Muscle layer of colon (tissue), 2 donors: ENCODE measurements at regions not wholly inside any gene's neighbourhood (a gene's known extent, or its start where the extent isn't known, plus 50 kb on each side); places are given as distances from the start of the nearest gene placed in this dataset.

Experiments
- H3K27ac ChIP-seq: one replicate; pipeline ENCODE4 v1.7.0; 2013; ENCODE audit warnings: low read depth, mild to moderate bottlenecking, low read length, moderate library complexity
- H3K27me3 ChIP-seq, 2 donors: one replicate each; pipeline ENCODE4 v1.7.0; 2013; ENCODE audit warnings: low read length in 2 of 2, mild to moderate bottlenecking in 2 of 2; ENCODE audit not compliant: insufficient read depth in 2 of 2, control insufficient read depth in 1 of 2
- H3K36me3 ChIP-seq: one replicate; pipeline ENCODE4 v1.7.0; 2013; ENCODE audit warnings: mild to moderate bottlenecking, low read length; ENCODE audit not compliant: insufficient read depth
- H3K4me1 ChIP-seq: one replicate; pipeline ENCODE4 v1.7.0; 2013; ENCODE audit warnings: mild to moderate bottlenecking, low read length; ENCODE audit not compliant: insufficient read depth
- H3K4me3 ChIP-seq, 2 donors: one replicate each; pipeline ENCODE4 v1.7.0; 2013; ENCODE audit warnings: low read length in 2 of 2, low read depth in 1 of 2, mild to moderate bottlenecking in 1 of 2, moderate library complexity in 1 of 2
- H3K9ac ChIP-seq: one replicate; pipeline ENCODE4 v1.7.0; 2013; ENCODE audit warnings: low read length
- H3K9me3 ChIP-seq: one replicate; pipeline ENCODE4 v1.7.0; 2013; ENCODE audit warnings: mild to moderate bottlenecking, low read length
- donor health status: abdominal sarcoma.
- donor health status: Adenocarcinoma of cecum.

- Histone ChIP-seq H3K27me3 (no peaks in the 10 kb centered on the region), H3K9me3 (no peaks in the 10 kb centered on the region), H3K27ac (no peak overlapping the region), H3K36me3 (no peaks in the 10 kb centered on the region), H3K4me1 (no peaks in the 10 kb centered on the region), H3K9ac (no peak overlapping the region), H3K4me3 (no peak overlapping the region)
Observed at GRCh38 chr4:13942977-13943376, 315.5 kb upstream of the BOD1L1 start.

DNA sequence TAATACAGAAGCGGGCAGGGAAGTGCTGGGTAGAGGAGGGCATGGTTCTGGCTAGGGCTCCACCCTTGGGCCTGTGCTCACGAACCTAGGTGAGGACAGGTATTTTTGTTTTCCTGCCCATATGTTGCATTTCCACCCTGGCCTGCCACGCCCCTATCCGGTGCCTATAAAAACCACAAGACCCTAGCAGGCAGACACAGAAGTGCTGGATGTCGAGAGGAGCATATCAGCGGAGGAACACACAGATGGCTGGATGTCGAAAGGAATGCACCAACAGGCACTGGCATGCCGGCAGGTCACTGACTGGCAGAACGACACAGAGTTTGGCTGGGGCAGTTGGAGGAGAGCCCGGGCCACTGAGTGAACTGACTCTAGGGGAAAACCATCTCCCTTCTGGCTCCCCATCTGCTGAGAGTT is 316.6 kb upstream of the BOD1L1 start:
- no peak overlapping the region for H3K4me3 ChIP-seq
- H3K9ac ChIP-seq = no peak overlapping the region
- no peaks in the 10 kb centered on the region for H3K4me1 ChIP-seq
- no peaks in the 10 kb centered on the region for H3K36me3 ChIP-seq
- H3K9me3 ChIP-seq = no peaks in the 10 kb centered on the region
- no peak overlapping the region for H3K27ac ChIP-seq
- no peaks in the 10 kb centered on the region for H3K27me3 ChIP-seq

- Histone ChIP-seq H3K27me3 (no peaks in the 10 kb centered on the region), H3K9me3 (no peaks in the 10 kb centered on the region)
Observed at GRCh38 chr4:13947921-13948320, 320.4 kb upstream of the BOD1L1 start.

DNA sequence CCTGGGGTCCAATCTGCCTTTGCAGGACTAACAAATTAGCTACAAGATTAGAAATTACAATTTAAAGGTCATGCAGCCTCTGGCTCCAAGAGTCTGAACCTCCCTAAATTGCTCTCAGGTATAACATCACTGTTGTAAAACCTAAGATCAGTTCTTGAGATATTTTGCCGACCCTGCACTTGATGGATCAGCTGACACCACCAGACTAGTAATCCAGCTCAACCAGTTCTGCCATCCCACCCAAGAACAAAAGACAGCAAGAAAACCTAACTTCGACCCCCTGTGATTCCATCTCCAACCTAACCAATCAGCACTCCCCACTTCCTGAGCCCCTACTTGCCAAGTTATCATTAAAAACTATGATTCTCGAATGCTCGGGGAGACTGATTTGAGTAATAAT is 323.0 kb upstream of the BOD1L1 start:
- no peaks in the 10 kb centered on the region for H3K36me3 ChIP-seq
- H3K9me3 ChIP-seq = no peaks in the 10 kb centered on the region
- no peak overlapping the region for H3K27ac ChIP-seq
- H3K9ac ChIP-seq = no peak overlapping the region
- no peaks in the 10 kb centered on the region for H3K4me1 ChIP-seq
- no peak overlapping the region for H3K4me3 ChIP-seq
- H3K27me3 ChIP-seq = no peaks in the 10 kb centered on the region

More at GRCh38 chr4:13947921-13948320, 320.4 kb upstream of the BOD1L1 start:
- Histone ChIP-seq H3K27ac (no peak overlapping the region), H3K4me1 (no peaks in the 10 kb centered on the region), H3K9ac (no peak overlapping the region), H3K36me3 (no peaks in the 10 kb centered on the region), H3K4me3 (no peak overlapping the region)

DNA sequence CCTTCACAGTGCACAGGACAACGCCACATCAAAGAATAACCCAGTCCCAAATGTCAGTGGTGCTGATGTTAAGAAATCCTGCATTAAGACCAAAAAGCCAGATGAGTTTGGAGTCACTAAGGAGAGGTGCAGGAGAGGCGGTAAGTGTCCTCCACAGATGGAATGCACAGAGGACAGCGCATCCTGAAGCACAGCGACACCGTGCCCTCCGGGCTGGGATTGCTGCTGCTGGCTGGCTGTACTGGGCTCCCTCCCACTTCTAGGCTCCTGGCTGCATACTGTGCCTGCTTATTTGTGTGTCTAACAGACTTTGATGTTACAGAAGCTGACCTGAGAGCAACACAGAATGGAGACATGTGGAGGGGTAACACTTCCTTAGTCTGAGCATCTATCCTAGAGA is 325.6 kb upstream of the BOD1L1 start:
- no peak overlapping the region for H3K9ac ChIP-seq
- H3K27ac ChIP-seq = no peak overlapping the region
- no peak overlapping the region for H3K4me3 ChIP-seq
- H3K27me3 ChIP-seq = no peaks in the 10 kb centered on the region
- no peaks in the 10 kb centered on the region for H3K9me3 ChIP-seq
- H3K36me3 ChIP-seq = no peaks in the 10 kb centered on the region
- no peaks in the 10 kb centered on the region for H3K4me1 ChIP-seq

DNA sequence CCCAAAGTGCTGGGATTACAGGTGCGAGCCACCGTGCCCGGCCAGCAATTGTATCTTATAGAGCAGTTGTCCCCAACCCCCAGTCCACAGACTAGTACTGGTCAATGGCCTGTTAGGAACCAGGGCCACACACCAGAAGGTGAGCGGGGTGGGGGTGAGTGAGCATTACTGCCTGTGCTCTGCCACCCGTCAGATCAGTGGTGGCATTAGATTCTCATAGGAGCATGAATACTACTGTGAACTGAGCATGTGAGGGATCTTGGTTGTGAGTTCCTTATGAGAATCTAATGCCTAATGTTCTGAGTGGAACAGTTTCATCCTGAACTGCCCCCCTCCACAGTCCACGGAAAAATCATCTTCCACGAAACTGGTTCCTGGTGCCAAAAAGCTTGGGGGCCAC is 328.0 kb upstream of the BOD1L1 start:
- no peaks in the 10 kb centered on the region for H3K36me3 ChIP-seq
- H3K9ac ChIP-seq = no peak overlapping the region
- no peak overlapping the region for H3K4me3 ChIP-seq
- no peak overlapping the region for H3K27ac ChIP-seq
- H3K27me3 ChIP-seq = no peaks in the 10 kb centered on the region
- H3K9me3 ChIP-seq = no peaks in the 10 kb centered on the region
- H3K4me1 ChIP-seq = no peaks in the 10 kb centered on the region

GRCh38 chr4:13956947-13957346 is 329.4 kb upstream of the BOD1L1 start:
- Histone ChIP-seq H3K27ac (no peak overlapping the region), H3K4me3 (no peak overlapping the region), H3K9me3 (no peaks in the 10 kb centered on the region), H3K27me3 (no peaks in the 10 kb centered on the region), H3K4me1 (no peaks in the 10 kb centered on the region), H3K9ac (no peak overlapping the region), H3K36me3 (no peaks in the 10 kb centered on the region)

DNA sequence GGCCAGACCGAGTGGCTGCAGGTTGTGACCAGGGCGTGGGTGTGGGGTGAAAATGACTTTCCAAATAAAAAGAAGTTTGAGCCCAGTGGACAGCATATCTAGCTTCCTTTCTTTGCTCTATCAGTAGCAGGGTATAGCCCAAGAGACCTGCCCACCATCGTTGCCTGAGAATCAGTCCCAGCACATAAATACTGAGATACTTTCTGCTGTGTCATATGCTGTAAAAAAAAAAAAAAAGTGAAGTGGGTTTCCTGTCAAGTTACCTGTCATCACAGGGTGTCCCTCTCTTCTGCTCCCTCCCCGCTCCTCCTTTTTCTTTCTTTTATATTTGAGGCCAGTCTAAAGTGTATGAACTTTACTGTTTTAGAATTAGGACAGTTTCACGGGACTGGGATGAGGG is 330.3 kb upstream of the BOD1L1 start:
- H3K27ac ChIP-seq = no peak overlapping the region
- H3K36me3 ChIP-seq = no peaks in the 10 kb centered on the region

GRCh38 chr4:13963601-13964000 is 336.1 kb upstream of the BOD1L1 start:
- no peaks in the 10 kb centered on the region for H3K27me3 ChIP-seq
- H3K27ac ChIP-seq = no peak overlapping the region
- H3K4me1 ChIP-seq = no peaks in the 10 kb centered on the region
- H3K9ac ChIP-seq = no peak overlapping the region
- no peaks in the 10 kb centered on the region for H3K36me3 ChIP-seq
- no peaks in the 10 kb centered on the region for H3K9me3 ChIP-seq
- no peak overlapping the region for H3K4me3 ChIP-seq

More for the DNA sequence above, 330.3 kb upstream of the BOD1L1 start:
- Histone ChIP-seq H3K9me3 (no peaks in the 10 kb centered on the region), H3K4me3 (no peak overlapping the region), H3K4me1 (no peaks in the 10 kb centered on the region), H3K27me3 (no peaks in the 10 kb centered on the region), H3K9ac (no peak overlapping the region)

DNA sequence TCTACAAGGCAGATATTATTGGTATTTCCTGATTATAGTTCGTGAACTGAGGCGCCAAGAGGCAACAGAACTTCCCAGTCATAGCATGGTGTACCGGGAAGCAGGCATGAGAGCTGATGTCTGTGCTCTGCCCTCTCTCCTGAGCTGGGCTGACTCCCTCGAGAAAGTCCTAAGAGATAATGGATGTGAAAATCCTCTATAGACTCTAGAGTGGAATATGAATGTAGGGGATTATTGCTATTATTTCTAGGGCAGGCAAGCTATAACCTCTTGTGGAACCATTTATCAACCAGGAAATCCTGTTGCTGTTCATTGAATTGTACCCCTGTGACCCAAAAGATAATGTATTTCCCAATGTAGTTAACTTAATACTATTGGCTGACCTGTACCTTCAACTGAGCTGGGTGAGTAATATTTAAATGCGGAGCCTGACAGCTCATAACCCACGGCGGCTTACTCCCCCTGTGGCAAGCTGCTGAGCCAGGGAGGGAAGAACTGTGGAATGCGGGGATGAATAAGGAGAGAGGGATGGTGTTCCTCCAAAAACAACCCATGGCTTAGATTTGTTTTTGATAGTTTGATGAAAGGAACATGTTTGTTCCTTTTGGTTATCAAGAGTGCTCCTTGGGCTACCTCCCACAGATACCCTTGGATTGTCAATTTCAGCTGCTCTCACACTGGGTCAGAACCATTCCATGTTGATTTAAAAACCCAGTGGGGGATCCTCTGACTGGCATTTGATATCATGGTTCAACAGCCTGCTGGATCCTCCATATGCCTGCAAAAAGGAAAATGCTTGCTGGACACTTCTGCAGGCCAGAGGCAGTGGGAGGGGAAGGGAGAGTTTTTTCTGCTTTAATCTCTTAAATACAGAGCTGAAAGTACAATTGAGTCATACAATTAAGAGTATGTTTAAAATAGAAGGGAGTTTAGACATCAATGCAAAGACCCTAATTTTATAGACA is 339.0 kb upstream of the BOD1L1 start:
- Histone ChIP-seq H3K9me3 (no peaks in the 10 kb centered on the region), H3K4me3 (no peak overlapping the region), H3K27ac (no peak overlapping the region), H3K36me3 (no peaks in the 10 kb centered on the region), H3K9ac (no peak overlapping the region), H3K27me3 (no peaks in the 10 kb centered on the region), H3K4me1 (no peaks in the 10 kb centered on the region)

GRCh38 chr4:13968723-13969122 is 341.2 kb upstream of the BOD1L1 start:
- no peaks in the 10 kb centered on the region for H3K27me3 ChIP-seq
- no peak overlapping the region for H3K9ac ChIP-seq
- H3K9me3 ChIP-seq = no peaks in the 10 kb centered on the region
- H3K36me3 ChIP-seq = no peaks in the 10 kb centered on the region
- H3K4me3 ChIP-seq = no peak overlapping the region
- no peaks in the 10 kb centered on the region for H3K4me1 ChIP-seq
- no peak overlapping the region for H3K27ac ChIP-seq

- no peak overlapping the region for H3K27ac ChIP-seq
- no peak overlapping the region for H3K9ac ChIP-seq
- no peaks in the 10 kb centered on the region for H3K27me3 ChIP-seq
- no peaks in the 10 kb centered on the region for H3K36me3 ChIP-seq
- no peaks in the 10 kb centered on the region for H3K9me3 ChIP-seq
- no peak overlapping the region for H3K4me3 ChIP-seq
- no peaks in the 10 kb centered on the region for H3K4me1 ChIP-seq
Observed at GRCh38 chr4:13970349-13970748, 342.8 kb upstream of the BOD1L1 start.
